GM23248 (cell line): ENCODE measurements at regions not wholly inside any gene's neighbourhood (a gene's known extent, or its start where the extent isn't known, plus 50 kb on each side); places are given as distances from the start of the nearest gene placed in this dataset.

ENCODE experiments used
- EZH2 ChIP-seq: fragments of 200-600 bp; sonication (generic); IDR thresholded peaks from 2 replicates; pipeline ENCODE4 v1.6.1; 2018; ENCODE audit warnings: antibody characterized with exemption, mild to moderate bottlenecking; ENCODE audit not compliant: insufficient read depth, poor library complexity, severe bottlenecking
- EZH2phosphoT487 ChIP-seq: fragments of 200-600 bp; sonication (generic); IDR thresholded peaks from 2 replicates; pipeline ENCODE4 v1.6.1; 2018; ENCODE audit warnings: antibody characterized with exemption, moderate library complexity, mild to moderate bottlenecking, low read depth; ENCODE audit not compliant: insufficient read depth

- no peak for TF ChIP-seq EZH2
- no peak for TF ChIP-seq EZH2phosphoT487
Measured at GRCh38 chr6:144493035-144493910, 208.1 kb downstream of the UTRN start.
